ENCODE measurements at regions not wholly inside any gene's neighbourhood (a gene's known extent, or its start where the extent isn't known, plus 50 kb on each side); places are given as distances from the start of the nearest gene placed in this dataset.
A peak's percentile ranks its signal among the peaks of the same experiment; 100 is the strongest.

GRCh38 chr18:39966275-39966674 lies 1988.8 kb upstream of the PIK3C3 start:
- Histone ChIP-seq H3K18ac (ENCODE audit: extremely low read depth, low read length) (no peak overlapping the region), H4K20me1 (replicated peaks in 1 of 2; ENCODE audit: control insufficient read depth in 1 of 2, insufficient read depth in 2 of 2, low read length in 2 of 2) (no peaks in the 10 kb centered on the region), H3K9ac (replicated peaks in 1 of 4; ENCODE audit: extremely low read depth in 1 of 4, low read depth in 3 of 4, low read length in 3 of 4) (no peak overlapping the region), H2BK20ac (ENCODE audit: low read length) (no peak overlapping the region), H4K8ac (ENCODE audit: extremely low read depth, insufficient read depth, low read length) (no peak overlapping the region), H2BK12ac (ENCODE audit: low read depth, low read length) (no peak overlapping the region), H3K23me2 (ENCODE audit: low read depth, low read length) (no peaks in the 10 kb centered on the region), H2BK120ac (replicated peaks; ENCODE audit: low read depth, low read length) (no peak overlapping the region), H4K91ac (replicated peaks; ENCODE audit: insufficient read length, low read length) (no peak overlapping the region), H2AK5ac (ENCODE audit: low read depth, low read length) (no peak overlapping the region), H2AFZ (ENCODE audit: low read length) (no peak overlapping the region), H3K23ac (ENCODE audit: insufficient read length) (no peak overlapping the region), H3K4me2 (ENCODE audit: insufficient read depth in 1 of 2, low read depth in 2 of 2, low read length in 2 of 2) (no peak overlapping the region), H3K56ac (replicated peaks; ENCODE audit: insufficient read length, low read depth, low read length) (no peak overlapping the region), H3K4ac (replicated peaks; ENCODE audit: insufficient read length, low read depth, low read length) (no peak overlapping the region), H2BK5ac (ENCODE audit: low read depth, low read length) (no peak overlapping the region), H3K79me1 (ENCODE audit: low read depth, low read length) (no peaks in the 10 kb centered on the region), H3K27me3 (replicated peaks in 1 of 4; ENCODE audit: control insufficient read depth in 3 of 4, extremely low read depth in 1 of 4, insufficient read depth in 3 of 4, low read length in 3 of 4) (no peaks in the 10 kb centered on the region), H3K79me2 (ENCODE audit: control insufficient read depth in 1 of 2, insufficient read depth in 2 of 2, low read length in 2 of 2) (no peaks in the 10 kb centered on the region), H3K36me3 (ENCODE audit: control insufficient read depth in 2 of 4, insufficient read depth in 4 of 4, low read length in 3 of 4) (no peaks in the 10 kb centered on the region), H3K4me3 (ENCODE audit: extremely low read depth in 1 of 4, insufficient read depth in 2 of 4, low read depth in 3 of 4, low read length in 4 of 4) (no peak overlapping the region), H2BK15ac (ENCODE audit: low read length) (no peak overlapping the region), H3K27ac (ENCODE audit: low read depth, low read length) (no peak overlapping the region), H3K9me3 (ENCODE audit: insufficient read depth in 2 of 2, low read depth in 1 of 2, low read length in 1 of 2) (0 out of 4 replicates have a peak, but pooled peaks cover 0 to 4% of the 10 kb centered on the region in 2 experiments), H4K5ac (ENCODE audit: insufficient read length, low read depth, low read length) (no peak overlapping the region), H3K14ac (ENCODE audit: insufficient read length) (no peak overlapping the region), H3K4me1 (replicated peaks in 1 of 4; ENCODE audit: control insufficient read depth in 3 of 4, insufficient read depth in 4 of 4, low read length in 3 of 4) (peaks cover 0 to 3% (median 0%) of the 10 kb centered on the region in 4 experiments; a peak in 2 of 7 replicates)
- ChIA-PET CTCF (ENCODE audit: partially characterized antibody) (interaction anchor here (0.7 to 2.1 kb wide), 13 partner anchors 12 to 1336 kb away, joined by 3 to 10 read pairs (median 3); no protein-coding TSS in a partner anchor), POLR2A (ENCODE audit: partially characterized antibody) (no interaction called here)
- 59% methylated on average over 3 of the region's 3 CpGs; no CpG with 5 or more reads in 1 of the 2 experiments for WGBS, 2 experiments (ENCODE audit: extremely low coverage in 1 of 2, insufficient coverage in 1 of 2, insufficient read length in 1 of 2, insufficient replicate concordance in 2 of 2, low coverage in 1 of 2, low lambda C conversion rate in 2 of 2, missing lambda C conversion rate in 1 of 2)
- FAIRE-seq (peak; percentile 87), DNase-seq (ENCODE audit: low read depth in 1 of 2, low spot score in 2 of 2) (peak; percentile 21 to 54)
- TF ChIP-seq JUND (IDR thresholded peaks at IDR 0.05; ENCODE audit: low read length), result no peak
- no peak for TF ChIP-seq POU5F1 (IDR thresholded peaks at IDR 0.05; ENCODE audit: low read depth, low read length)
- no peak for TF ChIP-seq POLR2A (IDR thresholded peaks at IDR 0.05; ENCODE audit: control extremely low read depth in 1 of 2, low read depth in 2 of 2, low read length in 2 of 2)
- TF ChIP-seq TEAD4 (IDR thresholded peaks at IDR 0.05; ENCODE audit: low read depth, low read length), result peak; percentile 43
- no peak for TF ChIP-seq FOSL1 (IDR thresholded peaks at IDR 0.05; ENCODE audit: insufficient read depth, low read depth, low read length)
- TF ChIP-seq RAD21 (IDR thresholded peaks at IDR 0.05 in 1 of 2, conservative IDR thresholded peaks at IDR 0.05 in 1 of 2; ENCODE audit: low read depth in 2 of 2, low read length in 2 of 2), result peak; percentile 68 to 73
- no peak for TF ChIP-seq TBP (IDR thresholded peaks at IDR 0.05; ENCODE audit: low read depth, low read length)
- 0 out of 2 replicates have a peak, but pooled peaks have one; percentile 23 for TF ChIP-seq MAFK (IDR thresholded peaks at IDR 0.05; ENCODE audit: low read depth, low read length)
- no peak for TF ChIP-seq RBBP5 (IDR thresholded peaks at IDR 0.05; ENCODE audit: borderline replicate concordance, low read depth, low read length)
- TF ChIP-seq SIN3A (conservative IDR thresholded peaks at IDR 0.05 in 1 of 2, IDR thresholded peaks at IDR 0.05 in 1 of 2; ENCODE audit: low read depth in 1 of 2, low read length in 2 of 2), result no peak
- TF ChIP-seq SP2 (IDR thresholded peaks at IDR 0.05; ENCODE audit: low read length), result no peak
- no peak for TF ChIP-seq BCL11A (IDR thresholded peaks at IDR 0.05; ENCODE audit: low read depth in 2 of 2, low read length in 2 of 2)
- TF ChIP-seq RNF2 (IDR thresholded peaks at IDR 0.05; ENCODE audit: borderline replicate concordance, low read depth, low read length, missing control alignments, poor library complexity, severe bottlenecking), result no peak
- no peak for TF ChIP-seq BACH1 (IDR thresholded peaks at IDR 0.05; ENCODE audit: low read length)

All from H1 (cell line).